ENCODE measurements at regions not wholly inside any gene's neighbourhood (a gene's known extent, or its start where the extent isn't known, plus 50 kb on each side); places are given as distances from the start of the nearest gene placed in this dataset.

- TF ChIP-seq ZNF462 (CRISPR knock-in tag; IDR thresholded peaks at IDR 0.05) = no peak
- TF ChIP-seq EZH2phosphoT487 (IDR thresholded peaks at IDR 0.05; ENCODE audit: unreplicated experiment) = no peak
- no peak for TF ChIP-seq POLR2AphosphoS5 (IDR thresholded peaks at IDR 0.05; ENCODE audit: low read depth)
Observed at GRCh38 chr16:6714510-6714909, 618.1 kb upstream of the RBFOX1 start (continued).

- Histone ChIP-seq H3F3A (replicated peaks; ENCODE audit: low read depth) (no peaks in the 10 kb centered on the region), H3K4me2 (no peak overlapping the region), H4K20me1 (replicated peaks; ENCODE audit: insufficient read depth) (no peaks in the 10 kb centered on the region), H3K79me2 (replicated peaks; ENCODE audit: insufficient read depth) (no peaks in the 10 kb centered on the region), H3K4me3 (no peak overlapping the region), H3K4me1 (ENCODE audit: insufficient read depth) (no peaks in the 10 kb centered on the region), H3K9me2 (ENCODE audit: insufficient read depth) (no peaks in the 10 kb centered on the region), H3K27ac (ENCODE audit: low read depth) (no peak overlapping the region), H3K27me3 (ENCODE audit: insufficient read depth) (no peaks in the 10 kb centered on the region), H2AFZ (no peak overlapping the region), H3K36me3 (ENCODE audit: insufficient read depth) (no peaks in the 10 kb centered on the region)
- no peak for DNase-seq (ENCODE audit: low spot score)
- H3K4me1 Mint-ChIP-seq = peaks cover 5% of the 10 kb centered on the region; the same call in 1 of the 3 replicates
- H3K27ac Mint-ChIP-seq = no peak overlapping the region
- H3K4me3 Mint-ChIP-seq = no peak overlapping the region
- H3K9me3 Mint-ChIP-seq = peaks cover 75% of the 10 kb centered on the region
- peaks cover 3% of the 10 kb centered on the region for H3K27me3 Mint-ChIP-seq (ENCODE audit: insufficient read depth, low read depth, poor library complexity)
- no peak for TF ChIP-seq EZH2 (IDR thresholded peaks at IDR 0.05; ENCODE audit: low read depth, unreplicated experiment)
- no peak for TF ChIP-seq EZH2phosphoT487 (IDR thresholded peaks at IDR 0.05; ENCODE audit: unreplicated experiment)
- TF ChIP-seq REST (IDR thresholded peaks at IDR 0.05; ENCODE audit: unreplicated experiment) = no peak
- TF ChIP-seq ZNF114 (CRISPR knock-in tag; IDR thresholded peaks at IDR 0.05) = no peak
- no peak for TF ChIP-seq JUNB (IDR thresholded peaks at IDR 0.05; ENCODE audit: unreplicated experiment)
- no peak for TF ChIP-seq ZNF331 (CRISPR knock-in tag; IDR thresholded peaks at IDR 0.05; ENCODE audit: low read depth)
- ATAC-seq = no peak
- peaks cover 4% of the 10 kb centered on the region; the same call in 1 of the 3 replicates for H3K36me3 Mint-ChIP-seq (ENCODE audit: low read depth)
Observed at GRCh38 chr16:6709736-6710135, 622.9 kb upstream of the RBFOX1 start.
